SU-DHL-6 (cell line): ENCODE measurements at regions not wholly inside any gene's neighbourhood (a gene's known extent, or its start where the extent isn't known, plus 50 kb on each side); places are given as distances from the start of the nearest gene placed in this dataset.

Experiments used
- H2AFZ ChIP-seq: fragments of 200-600 bp; sonication (generic); 2 replicates; pipeline ENCODE4 v1.6.1; 2014; ENCODE audit warnings: low read depth, mild to moderate bottlenecking, moderate library complexity, mixed read lengths, antibody characterized with exemption, low read length; ENCODE audit not compliant: severe bottlenecking
- H3F3A ChIP-seq: fragments of 200-600 bp; shearing (Covaris generic); 2 replicates; pipeline ENCODE4 v1.6.0; 2016; ENCODE audit warnings: antibody characterized with exemption, mild to moderate bottlenecking; ENCODE audit not compliant: insufficient read depth
- H3K27ac ChIP-seq: fragments of 200-600 bp; sonication (generic); 2 replicates; pipeline ENCODE4 v1.5.1; 2016; ENCODE audit warnings: low read depth, mild to moderate bottlenecking, low read length, moderate library complexity, mixed read lengths
- H3K27me3 ChIP-seq: fragments of 200-600 bp; sonication (generic), shearing (Covaris generic); 2 replicates; pipeline ENCODE4 v1.6.0; 2014; ENCODE audit warnings: mild to moderate bottlenecking, low read length
- H3K36me3 ChIP-seq: fragments of 200-600 bp; sonication (generic); 2 replicates; pipeline ENCODE4 v1.6.1; 2014; ENCODE audit warnings: mild to moderate bottlenecking, low read length, mixed read lengths
- H3K4me2 ChIP-seq: fragments of 300-600, 200-600 bp; shearing (Covaris generic), sonication (generic); 2 replicates; pipeline ENCODE4 v1.6.0; 2014; ENCODE audit warnings: low read length, low read depth, mild to moderate bottlenecking; ENCODE audit not compliant: poor library complexity, severe bottlenecking
- H3K4me3 ChIP-seq: fragments of 200-600 bp; sonication (generic); 2 replicates; pipeline ENCODE4 v1.5.1; 2014; ENCODE audit warnings: antibody characterized with exemption, low read length, mild to moderate bottlenecking, mixed read lengths; ENCODE audit not compliant: insufficient read depth, poor library complexity, severe bottlenecking
- H3K79me2 ChIP-seq: fragments of 200-600 bp; sonication (generic); 2 replicates; pipeline ENCODE4 v1.6.1; 2014; ENCODE audit warnings: mild to moderate bottlenecking, low read length, moderate library complexity; ENCODE audit not compliant: insufficient read depth
- H3K9ac ChIP-seq: fragments of 200-600 bp; sonication (generic); 2 replicates; pipeline ENCODE4 v1.7.0; 2014; ENCODE audit warnings: mild to moderate bottlenecking, low read length
- H3K9me2 ChIP-seq: fragments of 200-600 bp; sonication (generic); replicated peaks from 2 replicates; pipeline ENCODE4 v1.6.1; 2014; ENCODE audit warnings: low read length; ENCODE audit not compliant: insufficient read depth
- H3K9me3 ChIP-seq: fragments of 200-600 bp; sonication (generic); 2 replicates; pipeline ENCODE4 v1.6.1; 2014; ENCODE audit warnings: low read length, mixed read lengths; ENCODE audit not compliant: insufficient read depth
- H4K20me1 ChIP-seq: fragments of 200-600 bp; sonication (generic); 2 replicates; pipeline ENCODE4 v1.6.1; 2014; ENCODE audit warnings: low read depth, mild to moderate bottlenecking, antibody characterized with exemption, low read length, moderate library complexity, mixed read lengths
- EZH2phosphoT487 ChIP-seq: fragments of 200-600 bp; sonication (generic), shearing (Covaris generic); conservative IDR thresholded peaks from 2 replicates; pipeline ENCODE4 v1.6.1; 2018; ENCODE audit warnings: mild to moderate bottlenecking, antibody characterized with exemption, low read length, moderate library complexity, mixed read lengths
- TF ChIP-seq, protein P1 (sequence below): fragments of 200-600 bp; sonication (generic); IDR thresholded peaks from one replicate; pipeline ENCODE4 v1.5.1; 2017; ENCODE audit warnings: antibody characterized with exemption, mild to moderate bottlenecking, low read length, moderate library complexity; ENCODE audit not compliant: insufficient read depth, poor library complexity, severe bottlenecking

DNA sequence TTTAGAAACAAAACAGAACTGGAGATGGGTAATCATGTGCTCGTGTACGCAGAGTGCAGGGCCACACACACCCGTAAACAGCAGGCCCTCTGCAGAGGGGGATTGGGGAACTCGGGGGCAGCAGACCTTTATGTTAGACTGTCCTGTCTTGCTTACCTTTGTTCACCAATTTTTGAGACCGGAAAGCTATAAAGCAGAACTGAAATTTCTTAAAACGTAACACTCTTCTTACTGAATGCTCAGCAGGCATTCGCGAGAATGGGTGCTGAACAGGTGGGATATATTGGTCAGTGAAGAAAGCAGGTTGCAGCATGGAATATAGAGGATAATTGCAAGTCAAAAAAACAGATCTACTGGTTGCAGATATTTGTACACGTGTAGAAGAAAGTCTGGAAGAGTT lies 211.1 kb downstream of the BMP7 start:
- Histone ChIP-seq H3K36me3 (no peaks in the 10 kb centered on the region), H3K79me2 (no peaks in the 10 kb centered on the region), H3K4me2 (no peak overlapping the region), H3K9me2 (no peaks in the 10 kb centered on the region), H3K27ac (no peak overlapping the region), H3K4me3 (no peak overlapping the region), H3K9ac (no peak overlapping the region), H2AFZ (no peak overlapping the region), H3K9me3 (no peaks in the 10 kb centered on the region), H4K20me1 (no peaks in the 10 kb centered on the region), H3K27me3 (no peaks in the 10 kb centered on the region), H3F3A (no peaks in the 10 kb centered on the region)
- no peak for TF ChIP-seq EZH2phosphoT487
- TF ChIP-seq, protein P1, sequence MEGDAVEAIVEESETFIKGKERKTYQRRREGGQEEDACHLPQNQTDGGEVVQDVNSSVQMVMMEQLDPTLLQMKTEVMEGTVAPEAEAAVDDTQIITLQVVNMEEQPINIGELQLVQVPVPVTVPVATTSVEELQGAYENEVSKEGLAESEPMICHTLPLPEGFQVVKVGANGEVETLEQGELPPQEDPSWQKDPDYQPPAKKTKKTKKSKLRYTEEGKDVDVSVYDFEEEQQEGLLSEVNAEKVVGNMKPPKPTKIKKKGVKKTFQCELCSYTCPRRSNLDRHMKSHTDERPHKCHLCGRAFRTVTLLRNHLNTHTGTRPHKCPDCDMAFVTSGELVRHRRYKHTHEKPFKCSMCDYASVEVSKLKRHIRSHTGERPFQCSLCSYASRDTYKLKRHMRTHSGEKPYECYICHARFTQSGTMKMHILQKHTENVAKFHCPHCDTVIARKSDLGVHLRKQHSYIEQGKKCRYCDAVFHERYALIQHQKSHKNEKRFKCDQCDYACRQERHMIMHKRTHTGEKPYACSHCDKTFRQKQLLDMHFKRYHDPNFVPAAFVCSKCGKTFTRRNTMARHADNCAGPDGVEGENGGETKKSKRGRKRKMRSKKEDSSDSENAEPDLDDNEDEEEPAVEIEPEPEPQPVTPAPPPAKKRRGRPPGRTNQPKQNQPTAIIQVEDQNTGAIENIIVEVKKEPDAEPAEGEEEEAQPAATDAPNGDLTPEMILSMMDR = no peak

DNA sequence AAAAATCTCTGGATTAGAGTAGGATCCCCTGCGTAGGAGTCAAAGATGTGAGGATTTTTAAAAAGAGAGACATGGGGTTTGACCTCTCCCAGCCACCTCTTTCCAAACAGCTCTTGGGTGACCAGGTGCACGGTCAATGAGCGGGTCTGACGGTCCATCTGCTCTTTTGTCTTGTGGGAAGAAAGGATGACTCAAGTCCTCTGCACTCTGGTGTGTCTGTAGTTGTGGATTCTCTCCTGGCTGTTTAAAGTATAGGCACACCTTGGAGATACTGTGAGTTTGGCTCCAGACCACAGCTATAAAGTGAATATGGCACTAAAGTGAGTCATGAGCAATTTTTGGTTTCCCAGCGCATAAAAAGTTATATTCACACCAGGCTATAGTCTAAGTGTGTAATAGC lies 209.8 kb downstream of the BMP7 start:
- no peaks in the 10 kb centered on the region for H3K27me3 ChIP-seq
- no peaks in the 10 kb centered on the region for H4K20me1 ChIP-seq
- no peak overlapping the region for H3K27ac ChIP-seq
- no peak overlapping the region for H3K4me3 ChIP-seq
- H3K9me3 ChIP-seq = no peaks in the 10 kb centered on the region
- no peak overlapping the region for H2AFZ ChIP-seq
- no peaks in the 10 kb centered on the region for H3K36me3 ChIP-seq
- no peak overlapping the region for H3K4me2 ChIP-seq
- no peak overlapping the region for H3K9ac ChIP-seq
- H3K9me2 ChIP-seq = no peaks in the 10 kb centered on the region
- TF ChIP-seq, protein P1 = no peak
- no peak for TF ChIP-seq EZH2phosphoT487
- H3F3A ChIP-seq = no peaks in the 10 kb centered on the region
- H3K79me2 ChIP-seq = no peaks in the 10 kb centered on the region

DNA sequence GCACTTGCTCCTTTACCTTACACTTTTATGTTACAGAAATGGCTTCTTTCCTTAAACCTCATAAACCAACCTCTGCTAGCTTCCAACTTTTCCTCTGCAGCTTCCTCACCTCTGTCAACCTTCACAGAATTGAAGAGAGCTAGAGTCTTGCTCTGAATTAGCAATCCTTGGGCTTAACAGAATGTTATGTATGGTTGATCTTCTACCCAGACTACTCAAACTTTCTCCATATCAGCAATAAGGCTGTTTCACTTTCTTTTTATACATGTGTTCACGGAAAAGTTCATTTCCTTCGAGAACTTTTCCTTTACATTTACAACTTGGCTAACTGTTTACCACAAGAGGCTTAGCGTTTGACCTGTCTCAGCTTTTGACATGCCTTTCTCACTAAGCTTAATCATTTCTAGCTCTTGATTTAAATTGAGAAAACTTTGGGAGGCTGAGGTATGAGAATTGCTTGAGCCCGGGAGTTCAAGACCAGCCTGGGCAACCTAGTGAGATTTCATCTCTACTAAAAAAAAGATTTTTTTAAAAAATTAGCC lies 207.3 kb downstream of the BMP7 start:
- H2AFZ ChIP-seq = no peak overlapping the region
- no peaks in the 10 kb centered on the region for H3K9me2 ChIP-seq
- TF ChIP-seq, protein P1 = no peak
- no peak for TF ChIP-seq EZH2phosphoT487
- no peaks in the 10 kb centered on the region for H4K20me1 ChIP-seq
- H3K9me3 ChIP-seq = no peaks in the 10 kb centered on the region
- H3K27me3 ChIP-seq = 0 out of 2 replicates have a peak, but pooled peaks cover 3% of the 10 kb centered on the region
- H3K9ac ChIP-seq = no peak overlapping the region
- H3K27ac ChIP-seq = no peak overlapping the region
- H3F3A ChIP-seq = no peaks in the 10 kb centered on the region
- H3K4me3 ChIP-seq = no peak overlapping the region
- H3K79me2 ChIP-seq = no peaks in the 10 kb centered on the region
- no peaks in the 10 kb centered on the region for H3K36me3 ChIP-seq
- H3K4me2 ChIP-seq = no peak overlapping the region
